ENCODE measurements at regions not wholly inside any gene's neighbourhood (a gene's known extent, or its start where the extent isn't known, plus 50 kb on each side); places are given as distances from the start of the nearest gene placed in this dataset.

GRCh38 chr1:239893127-239893731 lies 198.5 kb upstream of the FMN2 start:
- no peak for DNase-seq

GRCh38 chr1:239896569-239896968 lies 195.1 kb upstream of the FMN2 start:
- DNase-seq: no peak

- no peak for DNase-seq
Observed at GRCh38 chr1:239896980-239897379, 194.7 kb upstream of the FMN2 start.

GRCh38 chr1:239897458-239897857 lies 194.2 kb upstream of the FMN2 start:
- DNase-seq: no peak

- DNase-seq: peak; percentile 35 to 41 (median 37)
Observed at GRCh38 chr1:239898062-239898730, 193.5 kb upstream of the FMN2 start.

- no peak for DNase-seq
Observed at GRCh38 chr1:239899747-239900146, 191.9 kb upstream of the FMN2 start.

GRCh38 chr1:239906394-239906793 lies 185.3 kb upstream of the FMN2 start:
- DNase-seq: no peak

- DNase-seq: no peak
Observed at GRCh38 chr1:239909898-239910297, 181.8 kb upstream of the FMN2 start.

GRCh38 chr1:239912471-239912870 lies 179.2 kb upstream of the FMN2 start:
- DNase-seq: no peak

GRCh38 chr1:239913141-239913585 lies 178.5 kb upstream of the FMN2 start:
- no peak for DNase-seq

- DNase-seq: no peak
Observed at GRCh38 chr1:239914751-239915231, 176.9 kb upstream of the FMN2 start.

- DNase-seq: no peak
Observed at GRCh38 chr1:239918634-239919033, 173.0 kb upstream of the FMN2 start.

GRCh38 chr1:239920214-239920613 lies 171.5 kb upstream of the FMN2 start:
- no peak for DNase-seq

GRCh38 chr1:239922778-239923522 lies 168.7 kb upstream of the FMN2 start:
- DNase-seq: no peak

- no peak for DNase-seq
Observed at GRCh38 chr1:239924741-239925350, 166.8 kb upstream of the FMN2 start.

GRCh38 chr1:239926184-239926583 lies 165.5 kb upstream of the FMN2 start:
- no peak for DNase-seq

- DNase-seq: no peak
Observed at GRCh38 chr1:239929317-239929716, 162.4 kb upstream of the FMN2 start.

GRCh38 chr1:239930686-239931262 lies 160.9 kb upstream of the FMN2 start:
- DNase-seq: no peak

- no peak for DNase-seq
Observed at GRCh38 chr1:239931341-239931740, 160.3 kb upstream of the FMN2 start.

- DNase-seq: no peak
Observed at GRCh38 chr1:239939602-239940001, 152.1 kb upstream of the FMN2 start.

GRCh38 chr1:239943761-239944160 lies 147.9 kb upstream of the FMN2 start:
- no peak for DNase-seq

GRCh38 chr1:239944666-239945065 lies 147.0 kb upstream of the FMN2 start:
- DNase-seq: no peak

GRCh38 chr1:239947801-239948200 lies 143.9 kb upstream of the FMN2 start:
- DNase-seq: no peak

Data from activated CD4-positive, CD25-positive, alpha-beta regulatory T cell (primary cell).